Endothelial cell of umbilical vein (primary cell): ENCODE measurements at regions not wholly inside any gene's neighbourhood (a gene's known extent, or its start where the extent isn't known, plus 50 kb on each side); places are given as distances from the start of the nearest gene placed in this dataset.

Source experiments
- BruUV-seq: library from RNA; stranded (reverse); fragments of 400-500 nt; replicated peaks from 2 replicates; lab custom pipeline; 2021; lab: Mats Ljungman, UMichigan
- CTCF ChIA-PET: fragments of 300-600, 350-600 bp; sonication (Branson Sonifier 250); formaldehyde crosslinking; loops from one replicate; lab custom pipeline; 2021; ENCODE audit warnings: antibody characterized with exemption, inconsistent platforms; lab: Charles Lee
- POLR2A ChIA-PET: fragments of 300-600, 350-600 bp; sonication (Branson Sonifier 250); formaldehyde crosslinking; loops from one replicate; lab custom pipeline; 2021; ENCODE audit warnings: antibody characterized with exemption, inconsistent platforms; lab: Charles Lee
- DNase-seq: peaks from one replicate; pipeline ENCODE4 v3.0.0-alpha.2; 2011; ENCODE audit warnings: low read depth, low spot score
- FAIRE-seq: peaks from 2 replicates; lab custom pipeline; 2011; peaks lifted over from hg19 to GRCh38; lab: Jason Lieb, UNC
- H2AFZ ChIP-seq: 2 replicates; pipeline ENCODE4 v1.6.0; 2012; ENCODE audit warnings: low read depth, low read length, control low read depth, inconsistent platforms
- H3K27ac ChIP-seq: 2 replicates; pipeline ENCODE4 v1.5.1; 2011; ENCODE audit warnings: low read depth, mild to moderate bottlenecking, control low read depth, low read length, moderate library complexity; ENCODE audit not compliant: insufficient read depth
- H3K27me3 ChIP-seq, 2 experiments: 2 replicates each; pipeline versions ENCODE4 v1.6.0 to v1.6.1; 2011; ENCODE audit warnings: low read length in 2 of 2, mixed read lengths in 1 of 2; ENCODE audit not compliant: control insufficient read depth in 2 of 2, insufficient read depth in 2 of 2
- H3K36me3 ChIP-seq, 2 experiments: 2 replicates in 1 of 2; 3 replicates in 1 of 2; pipeline ENCODE4 v1.5.1; 2011; ENCODE audit warnings: low read length in 2 of 2, mild to moderate bottlenecking in 1 of 2, moderate library complexity in 1 of 2; ENCODE audit not compliant: control insufficient read depth in 2 of 2, insufficient read depth in 2 of 2; ENCODE audit errors: extremely low read depth in 1 of 2
- H3K4me1 ChIP-seq: 3 replicates; pipeline ENCODE4 v1.5.1; 2011; ENCODE audit warnings: mild to moderate bottlenecking, low read length; ENCODE audit not compliant: control insufficient read depth, insufficient read depth; ENCODE audit errors: extremely low read depth
- H3K4me2 ChIP-seq: 2 replicates; pipeline ENCODE4 v1.6.1; 2011; ENCODE audit warnings: low read length, control low read depth, mixed read lengths; ENCODE audit not compliant: insufficient read depth
- H3K4me3 ChIP-seq, 3 experiments: fragments of 200-600 bp in 1 of 3; sonication (generic), shearing (Covaris generic) in 1 of 3; replicated peaks in 1 of 3; 2 replicates each; pipeline ENCODE4 v1.5.1; 2011 to 2016; ENCODE audit warnings: control low read depth in 3 of 3, low read length in 3 of 3, mild to moderate bottlenecking in 2 of 3, inconsistent platforms in 1 of 3, low read depth in 1 of 3, moderate library complexity in 1 of 3; ENCODE audit not compliant: insufficient read depth in 1 of 3
- H3K79me2 ChIP-seq: 2 replicates; pipeline ENCODE4 v1.6.0; 2012; ENCODE audit warnings: low read length, inconsistent platforms; ENCODE audit not compliant: control insufficient read depth, insufficient read depth
- H3K9ac ChIP-seq: replicated peaks from 2 replicates; pipeline ENCODE3; 2011; ENCODE audit warnings: low read length, control low read depth; ENCODE audit not compliant: insufficient read depth; ENCODE audit errors: extremely low read depth
- H3K9me1 ChIP-seq: replicated peaks from 3 replicates; pipeline ENCODE4 v1.6.0; 2011; ENCODE audit warnings: mild to moderate bottlenecking, low read length; ENCODE audit not compliant: control insufficient read depth, insufficient read depth; ENCODE audit errors: extremely low read depth
- H3K9me3 ChIP-seq: replicated peaks from 2 replicates; pipeline ENCODE4 v1.5.1; 2012; ENCODE audit warnings: low read length, inconsistent platforms; ENCODE audit not compliant: control insufficient read depth, insufficient read depth
- H4K20me1 ChIP-seq: replicated peaks from 2 replicates; pipeline ENCODE3; 2011; ENCODE audit warnings: mild to moderate bottlenecking, low read length; ENCODE audit not compliant: control insufficient read depth, insufficient read depth; ENCODE audit errors: extremely low read depth
- EZH2 ChIP-seq: IDR thresholded peaks from 2 replicates; pipeline ENCODE4 v1.6.1; 2012; ENCODE audit warnings: borderline replicate concordance, low read depth, mild to moderate bottlenecking, moderate library complexity, low read length, inconsistent platforms; ENCODE audit not compliant: severe bottlenecking
- FOS ChIP-seq: IDR thresholded peaks from 2 replicates; pipeline ENCODE4 v1.6.1; 2011; ENCODE audit warnings: mild to moderate bottlenecking, low read length, moderate library complexity, borderline replicate concordance; ENCODE audit not compliant: insufficient read depth
- GATA2 ChIP-seq: IDR thresholded peaks from 2 replicates; pipeline ENCODE4 v1.7.0; 2011; ENCODE audit warnings: low read depth, mild to moderate bottlenecking, moderate library complexity, mixed read lengths, low read length; ENCODE audit not compliant: insufficient read length, insufficient read depth
- JUN ChIP-seq: IDR thresholded peaks from 2 replicates; pipeline ENCODE4 v1.6.1; 2011; ENCODE audit warnings: borderline replicate concordance, low read depth; ENCODE audit not compliant: insufficient read length, insufficient read depth
- MYC ChIP-seq: IDR thresholded peaks from one replicate; pipeline ENCODE4 v1.6.1; 2011; ENCODE audit warnings: mild to moderate bottlenecking, low read depth, low read length
- POLR2A ChIP-seq: IDR thresholded peaks from 2 replicates; pipeline ENCODE4 v1.6.1; 2012; ENCODE audit warnings: low read depth, mild to moderate bottlenecking, control low read depth, low read length
- POLR2AphosphoS5 ChIP-seq: IDR thresholded peaks from 2 replicates; pipeline ENCODE4 v1.6.1; 2012; ENCODE audit warnings: low read depth, mild to moderate bottlenecking, control low read depth, low read length, moderate library complexity; ENCODE audit not compliant: insufficient read depth
- dilution Hi-C: fragments of 300-500 bp; cut with MboI; formaldehyde crosslinking; loops from one replicate; pipeline ENCODE4 v1.15.0; 2019; ENCODE audit warnings: low sequenced_read_pairs; ENCODE audit not compliant: extremely low pct_ligation_motif_present
- intact Hi-C: fragments of 100-400 bp; cut with micrococcal nuclease; formaldehyde crosslinking; loops from one replicate; pipeline ENCODE4 v1.10.0; 2022
- TF ChIP-seq, protein P1 (sequence below): IDR thresholded peaks from 2 replicates; pipeline ENCODE4 v1.6.1; 2011; ENCODE audit not compliant: insufficient read depth, insufficient read length
- TF ChIP-seq, protein P2 (sequence below), 2 donors: IDR thresholded peaks; 1 replicate in 1 of 2; 2 replicates in 1 of 2; pipeline ENCODE4 v1.5.1; 2011; ENCODE audit warnings: low read length in 2 of 2, mild to moderate bottlenecking in 2 of 2, moderate library complexity in 2 of 2, control low read depth in 1 of 2, inconsistent platforms in 1 of 2, low read depth in 1 of 2; ENCODE audit not compliant: insufficient read depth in 1 of 2; ENCODE audit errors: extremely low read depth in 1 of 2

DNA sequence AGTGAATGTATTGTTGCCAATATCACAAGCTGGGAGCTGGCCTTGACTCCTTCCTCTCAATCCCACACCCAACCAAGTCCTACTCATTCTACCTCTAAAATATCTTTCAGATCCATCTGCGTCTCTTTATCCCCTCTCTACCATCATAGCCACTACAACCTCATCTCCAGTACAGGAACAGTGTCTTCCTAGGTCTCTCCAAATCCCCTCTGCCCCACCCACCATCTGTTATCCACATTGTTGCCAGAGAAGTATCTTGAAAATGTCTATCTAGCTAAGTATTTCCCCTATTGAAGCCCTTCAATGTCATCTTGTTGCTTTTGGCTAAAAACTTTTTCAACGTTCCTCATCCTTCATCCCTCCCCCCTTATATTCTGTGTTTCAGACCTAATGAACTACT, 244.7 kb downstream of the C12orf75 start:
- H3K27ac ChIP-seq, result no peak overlapping the region
- no peak overlapping the region for H3K4me3 ChIP-seq
- dilution Hi-C loops, result no loop called here
- H3K4me2 ChIP-seq, result no peak overlapping the region
- ChIA-PET POLR2A (interaction anchor here (0.6 kb wide), 1 partner anchor 9 kb away, joined by 3 read pairs; no protein-coding TSS in a partner anchor), CTCF (interaction anchor here (0.9 kb wide), 1 partner anchor 12 kb away, joined by 3 read pairs; no protein-coding TSS in a partner anchor)
- no peak for DNase-seq
- H3K9me1 ChIP-seq, result no peaks in the 10 kb centered on the region
- no peaks in the 10 kb centered on the region for H3K79me2 ChIP-seq
- no peaks in the 10 kb centered on the region for H3K27me3 ChIP-seq
- H2AFZ ChIP-seq, result no peak overlapping the region
- peaks cover 14 to 21% of the 10 kb centered on the region in 2 experiments for H3K36me3 ChIP-seq
- no peak overlapping the region for H3K9ac ChIP-seq
- TF ChIP-seq GATA2 (no peak), POLR2A (no peak), FOS (no peak), JUN (no peak), MYC (no peak), POLR2AphosphoS5 (no peak), EZH2 (no peak)
- TF ChIP-seq, protein P1, sequence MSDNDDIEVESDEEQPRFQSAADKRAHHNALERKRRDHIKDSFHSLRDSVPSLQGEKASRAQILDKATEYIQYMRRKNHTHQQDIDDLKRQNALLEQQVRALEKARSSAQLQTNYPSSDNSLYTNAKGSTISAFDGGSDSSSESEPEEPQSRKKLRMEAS, result no peak
- TF ChIP-seq, protein P2, sequence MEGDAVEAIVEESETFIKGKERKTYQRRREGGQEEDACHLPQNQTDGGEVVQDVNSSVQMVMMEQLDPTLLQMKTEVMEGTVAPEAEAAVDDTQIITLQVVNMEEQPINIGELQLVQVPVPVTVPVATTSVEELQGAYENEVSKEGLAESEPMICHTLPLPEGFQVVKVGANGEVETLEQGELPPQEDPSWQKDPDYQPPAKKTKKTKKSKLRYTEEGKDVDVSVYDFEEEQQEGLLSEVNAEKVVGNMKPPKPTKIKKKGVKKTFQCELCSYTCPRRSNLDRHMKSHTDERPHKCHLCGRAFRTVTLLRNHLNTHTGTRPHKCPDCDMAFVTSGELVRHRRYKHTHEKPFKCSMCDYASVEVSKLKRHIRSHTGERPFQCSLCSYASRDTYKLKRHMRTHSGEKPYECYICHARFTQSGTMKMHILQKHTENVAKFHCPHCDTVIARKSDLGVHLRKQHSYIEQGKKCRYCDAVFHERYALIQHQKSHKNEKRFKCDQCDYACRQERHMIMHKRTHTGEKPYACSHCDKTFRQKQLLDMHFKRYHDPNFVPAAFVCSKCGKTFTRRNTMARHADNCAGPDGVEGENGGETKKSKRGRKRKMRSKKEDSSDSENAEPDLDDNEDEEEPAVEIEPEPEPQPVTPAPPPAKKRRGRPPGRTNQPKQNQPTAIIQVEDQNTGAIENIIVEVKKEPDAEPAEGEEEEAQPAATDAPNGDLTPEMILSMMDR (IDR thresholded peaks at IDR 0.05; ENCODE audit: extremely low read depth in 1 of 2, insufficient read depth in 1 of 2, low read depth in 1 of 2, low read length in 2 of 2), result no peak
- no peaks in the 10 kb centered on the region for H4K20me1 ChIP-seq
- no peaks in the 10 kb centered on the region for H3K9me3 ChIP-seq
- peaks cover 20% of the 10 kb centered on the region for H3K4me1 ChIP-seq
- no peak for FAIRE-seq
- intact Hi-C loops, result no loop called here
- no TSS peak for BruUV-seq
